Chondrocyte (in vitro differentiated cells): ENCODE measurements at regions not wholly inside any gene's neighbourhood (a gene's known extent, or its start where the extent isn't known, plus 50 kb on each side); places are given as distances from the start of the nearest gene placed in this dataset.

Experiments
- DNase-seq: peaks from one replicate; pipeline ENCODE4 v3.0.0; 2021; ENCODE audit warnings: mixed read lengths, low spot score
- H3K27ac Mint-ChIP-seq: one replicate; pipeline ENCODE4 v1.8.0; 2021; ENCODE audit warnings: mild to moderate bottlenecking, moderate library complexity, mixed read lengths; ENCODE audit not compliant: unreplicated experiment
- H3K27me3 Mint-ChIP-seq: 2 replicates; pipeline ENCODE4 v1.8.0; 2021; ENCODE audit warnings: low read depth, mixed read lengths
- H3K36me3 Mint-ChIP-seq: 2 replicates; pipeline ENCODE4 v1.8.0; 2021; ENCODE audit warnings: low read depth, mixed read lengths
- H3K4me1 Mint-ChIP-seq: 2 replicates; pipeline ENCODE4 v1.8.0; 2021; ENCODE audit warnings: low read depth, mild to moderate bottlenecking, mixed read lengths
- H3K4me3 Mint-ChIP-seq: one replicate; pipeline ENCODE4 v1.8.0; 2021; ENCODE audit warnings: mild to moderate bottlenecking, moderate library complexity, mixed read lengths; ENCODE audit not compliant: unreplicated experiment
- H3K9me3 Mint-ChIP-seq: 2 replicates; pipeline ENCODE4 v1.8.0; 2021; ENCODE audit warnings: low read depth, mixed read lengths
- TF ChIP-seq, protein P1 (sequence below): fragments of 200-600 bp; sonication (generic); IDR thresholded peaks from 2 replicates; pipeline ENCODE4 v1.5.0; 2021; ENCODE audit warnings: antibody characterized with exemption, mild to moderate bottlenecking, moderate library complexity

GRCh38 chr2:8324164-8324856, 357.5 kb upstream of the ID2 start:
- H3K9me3 Mint-ChIP-seq, result peaks cover 9% of the 10 kb centered on the region
- H3K27ac Mint-ChIP-seq, result no peak overlapping the region
- no peaks in the 10 kb centered on the region for H3K36me3 Mint-ChIP-seq
- H3K27me3 Mint-ChIP-seq, result peaks cover 23% of the 10 kb centered on the region
- H3K4me1 Mint-ChIP-seq, result no peaks in the 10 kb centered on the region
- DNase-seq, result no peak
- TF ChIP-seq, protein P1, sequence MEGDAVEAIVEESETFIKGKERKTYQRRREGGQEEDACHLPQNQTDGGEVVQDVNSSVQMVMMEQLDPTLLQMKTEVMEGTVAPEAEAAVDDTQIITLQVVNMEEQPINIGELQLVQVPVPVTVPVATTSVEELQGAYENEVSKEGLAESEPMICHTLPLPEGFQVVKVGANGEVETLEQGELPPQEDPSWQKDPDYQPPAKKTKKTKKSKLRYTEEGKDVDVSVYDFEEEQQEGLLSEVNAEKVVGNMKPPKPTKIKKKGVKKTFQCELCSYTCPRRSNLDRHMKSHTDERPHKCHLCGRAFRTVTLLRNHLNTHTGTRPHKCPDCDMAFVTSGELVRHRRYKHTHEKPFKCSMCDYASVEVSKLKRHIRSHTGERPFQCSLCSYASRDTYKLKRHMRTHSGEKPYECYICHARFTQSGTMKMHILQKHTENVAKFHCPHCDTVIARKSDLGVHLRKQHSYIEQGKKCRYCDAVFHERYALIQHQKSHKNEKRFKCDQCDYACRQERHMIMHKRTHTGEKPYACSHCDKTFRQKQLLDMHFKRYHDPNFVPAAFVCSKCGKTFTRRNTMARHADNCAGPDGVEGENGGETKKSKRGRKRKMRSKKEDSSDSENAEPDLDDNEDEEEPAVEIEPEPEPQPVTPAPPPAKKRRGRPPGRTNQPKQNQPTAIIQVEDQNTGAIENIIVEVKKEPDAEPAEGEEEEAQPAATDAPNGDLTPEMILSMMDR, result no peak
- H3K4me3 Mint-ChIP-seq, result no peak overlapping the region

DNA sequence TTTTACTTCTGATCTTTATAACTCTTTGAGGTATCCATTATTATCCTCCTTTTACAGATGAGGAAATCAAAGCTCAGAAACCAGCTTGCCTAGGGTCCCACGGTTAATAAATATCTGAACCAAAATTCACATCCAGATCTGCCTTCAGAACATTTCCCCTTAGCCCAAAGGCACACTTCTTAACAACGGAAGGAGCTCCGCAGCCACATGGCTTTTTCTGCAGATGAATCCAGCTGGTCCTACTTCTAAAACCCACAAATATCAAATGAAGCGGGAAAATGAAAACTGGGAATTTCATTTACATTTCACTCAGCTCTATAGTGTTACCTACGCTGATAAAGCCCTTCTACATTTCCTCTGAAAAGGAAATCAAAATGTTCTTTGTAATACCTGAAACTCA, 357.0 kb upstream of the ID2 start:
- H3K36me3 Mint-ChIP-seq, result no peaks in the 10 kb centered on the region
- no peaks in the 10 kb centered on the region for H3K4me1 Mint-ChIP-seq
- H3K27me3 Mint-ChIP-seq, result peaks cover 23% of the 10 kb centered on the region
- TF ChIP-seq, protein P1, result no peak
- H3K4me3 Mint-ChIP-seq, result no peak overlapping the region
- no peak for DNase-seq
- peaks cover 9% of the 10 kb centered on the region for H3K9me3 Mint-ChIP-seq
- H3K27ac Mint-ChIP-seq, result no peak overlapping the region

DNA sequence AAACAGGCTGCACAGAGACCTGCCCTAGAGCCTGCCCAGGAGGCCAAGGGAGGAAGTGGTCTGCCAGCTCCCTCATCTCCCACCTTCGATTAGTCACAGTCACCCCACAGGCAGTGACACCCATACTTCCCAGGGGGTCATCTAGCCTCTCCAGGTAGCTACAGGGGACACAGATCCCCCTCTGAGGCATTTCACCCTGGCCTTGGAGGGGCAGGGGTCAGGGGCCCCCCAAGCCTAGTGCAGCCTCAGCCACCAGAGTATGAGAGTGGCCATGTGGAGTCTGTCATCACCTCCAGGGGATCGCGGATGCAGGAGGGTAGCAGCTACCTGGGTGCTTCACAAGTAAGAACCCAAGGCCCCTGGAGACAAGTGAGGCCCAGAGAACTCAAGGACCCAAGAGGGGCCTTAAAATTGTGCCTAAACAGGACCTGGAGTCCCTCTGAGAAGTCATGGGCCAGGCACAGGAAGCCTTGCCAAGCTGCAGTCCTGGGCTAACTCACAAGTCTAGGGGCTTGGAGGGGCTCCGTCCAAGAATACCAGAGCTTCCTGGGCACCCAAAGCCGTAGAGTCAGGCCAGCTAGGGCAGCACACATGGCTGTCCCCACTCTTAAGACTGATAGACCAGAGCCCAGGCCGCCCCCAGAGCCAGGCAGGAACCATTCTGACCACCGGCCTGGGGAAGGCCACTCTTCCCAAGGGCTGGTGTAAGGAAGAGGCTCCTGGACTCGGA, 354.3 kb upstream of the ID2 start:
- Mint-ChIP-seq H3K4me3 (no peak overlapping the region), H3K27me3 (peaks cover 21% of the 10 kb centered on the region), H3K27ac (no peak overlapping the region), H3K9me3 (peaks cover 9% of the 10 kb centered on the region), H3K36me3 (no peaks in the 10 kb centered on the region), H3K4me1 (no peaks in the 10 kb centered on the region)
- no peak for DNase-seq
- TF ChIP-seq, protein P1, result no peak

DNA sequence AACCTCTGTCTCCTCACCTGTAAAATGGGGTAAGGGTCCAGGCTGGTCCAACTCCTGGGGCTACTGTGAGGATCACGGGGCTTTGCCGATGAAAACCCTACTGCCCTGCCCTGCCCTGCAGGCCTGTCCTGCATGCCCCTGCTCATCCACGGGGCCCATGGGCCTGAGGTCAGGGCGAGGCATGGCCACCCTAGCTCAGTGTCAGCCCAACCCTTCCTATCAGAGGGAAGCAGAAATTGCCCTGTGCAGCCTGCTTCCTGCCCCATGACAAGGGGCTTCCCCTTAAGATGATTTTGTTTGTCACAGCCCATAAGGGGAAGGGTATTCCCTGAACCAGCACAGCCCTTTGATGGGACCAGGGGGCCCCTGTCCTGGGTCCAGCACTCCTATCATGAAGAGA, 353.6 kb upstream of the ID2 start:
- Mint-ChIP-seq H3K4me3 (no peak overlapping the region), H3K4me1 (no peaks in the 10 kb centered on the region), H3K27me3 (peaks cover 19% of the 10 kb centered on the region), H3K9me3 (peaks cover 4% of the 10 kb centered on the region), H3K27ac (no peak overlapping the region), H3K36me3 (no peaks in the 10 kb centered on the region)
- TF ChIP-seq, protein P1, result no peak
- no peak for DNase-seq

GRCh38 chr2:8329660-8330622, 351.9 kb upstream of the ID2 start:
- peaks cover 7% of the 10 kb centered on the region for H3K27me3 Mint-ChIP-seq
- no peak for DNase-seq

More at GRCh38 chr2:8329660-8330622, 351.9 kb upstream of the ID2 start:
- H3K4me1 Mint-ChIP-seq, result no peaks in the 10 kb centered on the region
- H3K4me3 Mint-ChIP-seq, result no peak overlapping the region
- TF ChIP-seq, protein P1, result no peak
- H3K36me3 Mint-ChIP-seq, result no peaks in the 10 kb centered on the region
- no peak overlapping the region for H3K27ac Mint-ChIP-seq
- H3K9me3 Mint-ChIP-seq, result peaks cover 2% of the 10 kb centered on the region
